Stimulated activated CD8-positive, alpha-beta memory T cell treated with anti-CD3 and anti-CD28 coated beads, Interleukin-15, amount 100 ng/mL, for 1 hour (primary cell): ENCODE measurements at regions not wholly inside any gene's neighbourhood (a gene's known extent, or its start where the extent isn't known, plus 50 kb on each side); places are given as distances from the start of the nearest gene placed in this dataset.
"Not testable (repeated sequence)": the region's sequence is repeated elsewhere in the genome, so short reads cannot be mapped to it uniquely, and the experiment has no call there.

Source experiments
- DNase-seq: peaks from one replicate; pipeline ENCODE4 v3.0.0-alpha.2; 2020; ENCODE audit warnings: low read depth

- DNase-seq = no peak
These were observed 576.9 kb downstream of the TDRD15 start for GRCh38 chr2:21700644-21701043.

GRCh38 chr2:21710031-21710430 is 586.3 kb downstream of the TDRD15 start:
- DNase-seq = no peak

GRCh38 chr2:21710496-21710895 is 586.7 kb downstream of the TDRD15 start:
- no peak for DNase-seq

- no peak for DNase-seq
These were observed 592.1 kb downstream of the TDRD15 start for GRCh38 chr2:21715887-21716286.

- DNase-seq = no peak
These were observed 603.3 kb downstream of the TDRD15 start for GRCh38 chr2:21727101-21727500.

- no peak for DNase-seq
These were observed 604.4 kb downstream of the TDRD15 start for GRCh38 chr2:21728133-21728532.

GRCh38 chr2:21730141-21730540 is 606.4 kb downstream of the TDRD15 start:
- no peak for DNase-seq

GRCh38 chr2:21740484-21740883 is 616.7 kb downstream of the TDRD15 start:
- DNase-seq = no peak

GRCh38 chr2:21746499-21746898 is 622.7 kb downstream of the TDRD15 start:
- DNase-seq = no peak

- no peak for DNase-seq
These were observed 624.7 kb downstream of the TDRD15 start for GRCh38 chr2:21748501-21748900.

- no peak for DNase-seq
These were observed 630.5 kb downstream of the TDRD15 start for GRCh38 chr2:21754164-21754788.

GRCh38 chr2:21757805-21758430 is 634.1 kb downstream of the TDRD15 start:
- no peak for DNase-seq

GRCh38 chr2:21759819-21760218 is 636.1 kb downstream of the TDRD15 start:
- no peak for DNase-seq

GRCh38 chr2:21761361-21761760 is 637.6 kb downstream of the TDRD15 start:
- no peak for DNase-seq

- DNase-seq = no peak
These were observed 639.7 kb downstream of the TDRD15 start for GRCh38 chr2:21763501-21763900.

GRCh38 chr2:21770787-21771186 is 647.0 kb downstream of the TDRD15 start:
- DNase-seq = no peak

GRCh38 chr2:21772624-21773023 is 648.9 kb downstream of the TDRD15 start:
- DNase-seq = no peak

- no peak for DNase-seq
These were observed 649.4 kb downstream of the TDRD15 start for GRCh38 chr2:21773168-21773567.

GRCh38 chr2:21774691-21775368 is 651.1 kb downstream of the TDRD15 start:
- DNase-seq = no peak

- no peak for DNase-seq
These were observed 656.0 kb downstream of the TDRD15 start for GRCh38 chr2:21779786-21780185.

- DNase-seq = no peak
These were observed 658.2 kb downstream of the TDRD15 start for GRCh38 chr2:21781962-21782361.

- no peak for DNase-seq
These were observed 659.1 kb downstream of the TDRD15 start for GRCh38 chr2:21782866-21783265.

GRCh38 chr2:21787941-21788340 is 664.2 kb downstream of the TDRD15 start:
- DNase-seq = no peak

- DNase-seq = not testable (repeated sequence)
These were observed 666.5 kb downstream of the TDRD15 start for GRCh38 chr2:21790311-21790710.
